Astrocyte of the cerebellum (primary cell): ENCODE measurements at regions not wholly inside any gene's neighbourhood (a gene's known extent, or its start where the extent isn't known, plus 50 kb on each side); places are given as distances from the start of the nearest gene placed in this dataset.

Experiments used
- DNase-seq: peaks from one replicate; pipeline ENCODE4 v3.0.0-alpha.2; 2011; ENCODE audit warnings: low read depth
- H3K4me3 ChIP-seq: 2 replicates; pipeline ENCODE4 v1.5.1; 2011; ENCODE audit warnings: mild to moderate bottlenecking, low read depth, low read length, moderate library complexity
- in situ Hi-C: cut with HindIII; loops from 2 replicates; pipeline ENCODE4 v1.10.0; 2017; ENCODE audit warnings: low sequenced_read_pairs
- TF ChIP-seq, protein P1 (sequence below): IDR thresholded peaks from 2 replicates; pipeline ENCODE4 v1.5.1; 2012; ENCODE audit warnings: low read length, low read depth, moderate library complexity, mild to moderate bottlenecking; ENCODE audit errors: missing control alignments

DNA sequence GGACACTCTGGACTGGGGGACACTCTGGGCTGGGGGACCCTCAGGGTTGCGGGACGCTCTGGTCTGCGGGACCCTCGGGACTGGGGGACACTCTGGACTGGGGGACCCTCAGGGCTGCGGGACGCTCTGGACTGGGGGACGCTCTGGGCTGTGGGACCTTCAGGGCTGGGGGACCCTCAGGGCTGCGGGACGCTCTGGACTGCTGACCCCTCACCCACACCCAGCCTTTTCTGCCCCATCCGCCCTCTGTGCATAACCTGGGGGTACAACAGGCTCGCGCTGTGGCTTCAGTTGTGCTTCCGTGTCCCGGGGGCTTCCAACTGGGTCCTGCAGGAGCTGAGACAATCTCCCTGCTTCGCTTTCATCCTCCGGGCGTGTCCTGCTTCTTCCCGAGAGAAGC lies 766.0 kb downstream of the TRIML1 start:
- H3K4me3 ChIP-seq: no peak overlapping the region
- in situ Hi-C loops: no loop called here
- DNase-seq: no peak
- TF ChIP-seq, protein P1, sequence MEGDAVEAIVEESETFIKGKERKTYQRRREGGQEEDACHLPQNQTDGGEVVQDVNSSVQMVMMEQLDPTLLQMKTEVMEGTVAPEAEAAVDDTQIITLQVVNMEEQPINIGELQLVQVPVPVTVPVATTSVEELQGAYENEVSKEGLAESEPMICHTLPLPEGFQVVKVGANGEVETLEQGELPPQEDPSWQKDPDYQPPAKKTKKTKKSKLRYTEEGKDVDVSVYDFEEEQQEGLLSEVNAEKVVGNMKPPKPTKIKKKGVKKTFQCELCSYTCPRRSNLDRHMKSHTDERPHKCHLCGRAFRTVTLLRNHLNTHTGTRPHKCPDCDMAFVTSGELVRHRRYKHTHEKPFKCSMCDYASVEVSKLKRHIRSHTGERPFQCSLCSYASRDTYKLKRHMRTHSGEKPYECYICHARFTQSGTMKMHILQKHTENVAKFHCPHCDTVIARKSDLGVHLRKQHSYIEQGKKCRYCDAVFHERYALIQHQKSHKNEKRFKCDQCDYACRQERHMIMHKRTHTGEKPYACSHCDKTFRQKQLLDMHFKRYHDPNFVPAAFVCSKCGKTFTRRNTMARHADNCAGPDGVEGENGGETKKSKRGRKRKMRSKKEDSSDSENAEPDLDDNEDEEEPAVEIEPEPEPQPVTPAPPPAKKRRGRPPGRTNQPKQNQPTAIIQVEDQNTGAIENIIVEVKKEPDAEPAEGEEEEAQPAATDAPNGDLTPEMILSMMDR: no peak

DNA sequence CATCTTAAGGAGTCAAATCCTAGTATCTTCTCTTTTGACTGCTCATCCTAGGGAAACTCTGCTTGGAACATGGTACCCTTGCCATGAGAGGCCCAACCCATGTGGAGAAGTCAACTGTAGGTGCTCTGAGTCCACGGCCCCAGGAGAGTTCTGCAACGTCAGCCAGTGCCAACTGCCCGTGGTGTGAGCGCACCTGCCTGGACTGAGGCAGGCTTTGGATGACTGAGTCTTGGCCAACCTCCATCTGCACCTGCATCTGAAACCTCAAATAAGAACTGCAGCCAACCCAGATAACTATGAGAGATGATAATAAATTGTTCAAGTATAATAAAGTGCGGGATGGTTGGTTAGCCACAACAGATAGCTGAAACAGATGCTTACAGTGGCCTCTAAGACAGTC lies 772.0 kb downstream of the TRIML1 start:
- DNase-seq: no peak

DNA sequence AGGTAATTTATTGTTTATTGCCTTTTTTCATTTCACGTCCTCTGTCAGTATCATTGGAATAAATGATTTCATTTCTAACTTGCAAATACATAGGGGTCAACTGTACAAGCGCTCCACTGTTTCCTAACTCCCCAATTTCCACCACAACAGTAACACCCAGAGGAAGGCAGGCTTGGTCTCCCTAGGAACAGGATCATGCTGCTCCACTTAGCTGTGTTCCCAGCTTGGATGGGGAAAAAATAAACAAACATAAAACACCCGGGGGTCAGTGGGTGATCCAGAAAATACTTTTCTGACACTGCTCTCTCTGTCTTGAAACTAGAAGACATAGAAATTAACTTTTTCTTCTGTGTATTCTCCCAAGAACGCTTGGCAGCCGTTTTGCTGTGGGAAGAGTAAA lies 772.5 kb downstream of the TRIML1 start:
- DNase-seq: no peak
- TF ChIP-seq, protein P1: no peak
- no peak overlapping the region for H3K4me3 ChIP-seq
- in situ Hi-C loops: no loop called here

More for the DNA sequence above, 772.0 kb downstream of the TRIML1 start:
- TF ChIP-seq, protein P1: no peak
- H3K4me3 ChIP-seq: no peak overlapping the region
- in situ Hi-C loops: no loop called here

DNA sequence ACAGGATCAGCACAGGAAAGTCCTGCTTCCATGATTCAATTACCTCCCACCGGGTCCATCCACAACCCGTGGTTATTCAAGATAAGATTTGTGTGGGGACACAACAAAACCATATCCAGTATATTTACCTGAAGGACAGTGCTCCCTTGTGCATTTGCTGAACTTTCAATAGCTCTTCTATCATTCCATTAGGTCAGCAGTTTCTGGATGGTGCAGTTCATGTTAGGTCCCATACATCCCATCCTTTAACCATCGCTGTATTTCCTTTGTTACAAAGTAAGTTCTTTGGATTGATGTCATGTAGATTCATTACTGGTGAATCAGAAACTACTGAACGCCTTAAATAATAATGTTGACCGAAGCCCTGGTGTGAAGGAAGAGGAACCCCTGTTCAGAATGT lies 775.9 kb downstream of the TRIML1 start:
- DNase-seq: no peak
- TF ChIP-seq, protein P1: no peak
- in situ Hi-C loops: no loop called here
- H3K4me3 ChIP-seq: no peak overlapping the region

DNA sequence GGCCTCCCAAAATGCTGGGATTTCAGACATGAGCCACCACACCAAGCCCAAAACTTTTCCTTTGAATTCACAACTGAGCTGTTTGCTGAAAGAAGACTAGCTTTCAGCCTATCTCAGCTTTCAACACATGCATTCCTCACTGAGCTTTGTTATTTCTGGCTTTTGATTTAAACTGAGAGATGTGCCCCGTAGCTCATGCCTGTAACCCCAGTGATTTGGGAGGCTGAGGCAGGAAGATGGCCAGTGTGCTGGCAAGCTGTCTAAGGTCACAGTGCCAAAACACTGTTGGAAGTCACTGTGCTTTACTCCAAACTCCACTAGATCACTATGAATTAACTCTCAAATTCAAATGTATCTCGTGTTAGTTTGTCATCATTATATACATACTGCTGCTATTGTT lies 779.5 kb downstream of the TRIML1 start:
- TF ChIP-seq, protein P1: no peak
- no peak for DNase-seq
- no peak overlapping the region for H3K4me3 ChIP-seq
- in situ Hi-C loops: no loop called here

DNA sequence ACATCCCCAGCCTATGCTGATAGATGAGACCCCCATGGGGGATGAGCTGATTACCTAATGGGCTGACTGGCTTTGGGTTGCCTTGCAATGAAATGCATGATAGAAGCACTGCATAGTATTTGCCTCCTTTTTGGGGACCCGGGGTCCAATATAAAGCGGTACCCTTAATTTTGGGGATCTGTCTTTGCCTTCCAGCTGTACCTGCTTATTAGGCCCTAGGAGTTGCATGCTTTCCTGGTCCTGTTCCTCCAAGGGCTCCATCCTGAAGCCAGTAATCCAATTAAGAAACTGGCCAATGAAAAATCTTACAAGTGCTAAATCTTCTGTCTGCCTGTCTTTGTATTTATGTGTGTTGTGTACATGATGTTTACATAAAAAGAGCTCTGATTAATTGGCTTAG lies 791.6 kb downstream of the TRIML1 start:
- TF ChIP-seq, protein P1: no peak

More for the DNA sequence above, 791.6 kb downstream of the TRIML1 start:
- no peak for DNase-seq
- H3K4me3 ChIP-seq: no peak overlapping the region
- in situ Hi-C loops: no loop called here
